Mucosa of rectum (tissue), 2 donors: ENCODE measurements at regions not wholly inside any gene's neighbourhood (a gene's known extent, or its start where the extent isn't known, plus 50 kb on each side); places are given as distances from the start of the nearest gene placed in this dataset.
"Not testable (repeated sequence)": the region's sequence is repeated elsewhere in the genome, so short reads cannot be mapped to it uniquely, and the experiment has no call there.

Experiments used
- H3K27ac ChIP-seq, 2 donors: one replicate each; pipeline ENCODE4 v1.7.0; 2013; ENCODE audit warnings: inconsistent platforms in 2 of 2, low read depth in 2 of 2, low read length in 2 of 2
- H3K27me3 ChIP-seq, 2 donors: one replicate each; pipeline ENCODE4 v1.7.0; 2013; ENCODE audit warnings: low read length in 2 of 2; ENCODE audit not compliant: control insufficient read depth in 2 of 2, insufficient read depth in 2 of 2
- H3K36me3 ChIP-seq, 2 donors: one replicate each; pipeline ENCODE4 v1.7.0; 2013; ENCODE audit warnings: low read length in 2 of 2; ENCODE audit not compliant: control insufficient read depth in 2 of 2, insufficient read depth in 2 of 2
- H3K4me1 ChIP-seq, 2 donors: one replicate each; pipeline ENCODE4 v1.7.0; 2013; ENCODE audit warnings: low read length in 2 of 2, mild to moderate bottlenecking in 1 of 2; ENCODE audit not compliant: control insufficient read depth in 2 of 2, insufficient read depth in 2 of 2
- H3K4me3 ChIP-seq, 2 donors: one replicate each; pipeline ENCODE4 v1.7.0; 2013; ENCODE audit warnings: low read length in 2 of 2
- H3K9ac ChIP-seq, 2 donors: one replicate each; pipeline ENCODE4 v1.7.0; 2013; ENCODE audit warnings: low read length in 2 of 2, low read depth in 1 of 2, mild to moderate bottlenecking in 1 of 2
- H3K9me3 ChIP-seq, 2 donors: one replicate each; pipeline ENCODE4 v1.7.0; 2013; ENCODE audit warnings: low read length in 2 of 2; ENCODE audit not compliant: control insufficient read depth in 2 of 2
- donor health status: healthy.
- donor health status: Normal muscosa, but diverticular disease.

GRCh38 chr1:83052865-83053264 is 946.1 kb downstream of the TTLL7 start:
- H3K27me3 ChIP-seq: no peaks in the 10 kb centered on the region

GRCh38 chr1:83051053-83051452 is 947.9 kb downstream of the TTLL7 start:
- H3K36me3 ChIP-seq, H3K4me1 ChIP-seq, H3K4me3 ChIP-seq, H3K9ac ChIP-seq, H3K27ac ChIP-seq, H3K9me3 ChIP-seq, H3K27me3 ChIP-seq: not testable (repeated sequence)

More at GRCh38 chr1:83052865-83053264, 946.1 kb downstream of the TTLL7 start:
- Histone ChIP-seq H3K9me3 (no peaks in the 10 kb centered on the region), H3K4me3 (no peak overlapping the region), H3K9ac (no peak overlapping the region), H3K36me3 (no peaks in the 10 kb centered on the region), H3K4me1 (no peaks in the 10 kb centered on the region), H3K27ac (no peak overlapping the region)

- Histone ChIP-seq H3K9ac (no peak overlapping the region), H3K36me3 (no peaks in the 10 kb centered on the region), H3K27ac (no peak overlapping the region), H3K4me3 (no peak overlapping the region), H3K4me1 (no peaks in the 10 kb centered on the region), H3K27me3 (no peaks in the 10 kb centered on the region), H3K9me3 (no peaks in the 10 kb centered on the region)
Observed at GRCh38 chr1:83043244-83043643, 955.7 kb downstream of the TTLL7 start.

GRCh38 chr1:83039091-83039490 is 959.8 kb downstream of the TTLL7 start:
- H3K9ac ChIP-seq, H3K36me3 ChIP-seq, H3K4me3 ChIP-seq, H3K4me1 ChIP-seq, H3K9me3 ChIP-seq, H3K27me3 ChIP-seq, H3K27ac ChIP-seq: not testable (repeated sequence)

- Histone ChIP-seq H3K4me1 (no peaks in the 10 kb centered on the region), H3K9ac (no peak overlapping the region), H3K4me3 (no peak overlapping the region), H3K27me3 (no peaks in the 10 kb centered on the region), H3K9me3 (no peaks in the 10 kb centered on the region), H3K36me3 (no peaks in the 10 kb centered on the region), H3K27ac (no peak overlapping the region)
Observed at GRCh38 chr1:83034851-83035250, 964.1 kb downstream of the TTLL7 start.

GRCh38 chr1:83033682-83034081 is 965.2 kb downstream of the TTLL7 start:
- H3K9me3 ChIP-seq: no peaks in the 10 kb centered on the region
- no peak overlapping the region for H3K9ac ChIP-seq
- no peak overlapping the region for H3K27ac ChIP-seq
- no peak overlapping the region for H3K4me3 ChIP-seq
- no peaks in the 10 kb centered on the region for H3K36me3 ChIP-seq
- no peaks in the 10 kb centered on the region for H3K27me3 ChIP-seq
- H3K4me1 ChIP-seq: no peaks in the 10 kb centered on the region

- Histone ChIP-seq H3K27ac (no peak overlapping the region), H3K9me3 (no peaks in the 10 kb centered on the region), H3K4me3 (no peak overlapping the region), H3K27me3 (no peaks in the 10 kb centered on the region), H3K4me1 (no peaks in the 10 kb centered on the region), H3K9ac (no peak overlapping the region), H3K36me3 (no peaks in the 10 kb centered on the region)
Observed at GRCh38 chr1:83029916-83030315, 969.0 kb downstream of the TTLL7 start.

- Histone ChIP-seq H3K27me3 (no peaks in the 10 kb centered on the region), H3K9me3 (no peaks in the 10 kb centered on the region), H3K27ac (no peak overlapping the region), H3K36me3 (no peaks in the 10 kb centered on the region), H3K4me1 (no peaks in the 10 kb centered on the region), H3K9ac (no peak overlapping the region), H3K4me3 (no peak overlapping the region)
Observed at GRCh38 chr1:83029050-83029449, 969.9 kb downstream of the TTLL7 start.

- H3K27ac ChIP-seq: no peak overlapping the region
- H3K27me3 ChIP-seq: no peaks in the 10 kb centered on the region
- H3K9me3 ChIP-seq: no peaks in the 10 kb centered on the region
- no peak overlapping the region for H3K4me3 ChIP-seq
- no peaks in the 10 kb centered on the region for H3K36me3 ChIP-seq
- no peak overlapping the region for H3K9ac ChIP-seq
- H3K4me1 ChIP-seq: no peaks in the 10 kb centered on the region
Observed at GRCh38 chr1:83028467-83028866, 970.5 kb downstream of the TTLL7 start.

GRCh38 chr1:83027511-83027910 is 971.4 kb downstream of the TTLL7 start:
- Histone ChIP-seq H3K4me3 (no peak overlapping the region), H3K9ac (no peak overlapping the region), H3K4me1 (no peaks in the 10 kb centered on the region), H3K36me3 (no peaks in the 10 kb centered on the region), H3K27ac (no peak overlapping the region), H3K27me3 (no peaks in the 10 kb centered on the region), H3K9me3 (no peaks in the 10 kb centered on the region)

- Histone ChIP-seq H3K9me3 (no peaks in the 10 kb centered on the region), H3K27ac (no peak overlapping the region), H3K4me1 (no peaks in the 10 kb centered on the region)
Observed at GRCh38 chr1:83026745-83027144, 972.2 kb downstream of the TTLL7 start.

More at GRCh38 chr1:83026745-83027144, 972.2 kb downstream of the TTLL7 start:
- Histone ChIP-seq H3K27me3 (no peaks in the 10 kb centered on the region), H3K36me3 (no peaks in the 10 kb centered on the region), H3K4me3 (no peak overlapping the region), H3K9ac (no peak overlapping the region)
